Neural crest cell (in vitro differentiated cells): ENCODE measurements at regions not wholly inside any gene's neighbourhood (a gene's known extent, or its start where the extent isn't known, plus 50 kb on each side); places are given as distances from the start of the nearest gene placed in this dataset.

Source experiments
- DNase-seq: peaks from one replicate; pipeline ENCODE4 v3.0.0; 2021; ENCODE audit warnings: low read depth, mixed read lengths, low spot score
- H3K27ac Mint-ChIP-seq: one replicate; pipeline ENCODE4 v1.8.0; 2021; ENCODE audit warnings: mild to moderate bottlenecking, mixed read lengths; ENCODE audit not compliant: unreplicated experiment
- H3K27me3 Mint-ChIP-seq: 2 replicates; pipeline ENCODE4 v1.8.0; 2021; ENCODE audit warnings: low read depth, mild to moderate bottlenecking, mixed read lengths
- H3K36me3 Mint-ChIP-seq: 2 replicates; pipeline ENCODE4 v1.8.0; 2021; ENCODE audit warnings: low read depth, mild to moderate bottlenecking, mixed read lengths
- H3K4me1 Mint-ChIP-seq: 2 replicates; pipeline ENCODE4 v1.8.0; 2021; ENCODE audit warnings: mixed read lengths
- H3K4me3 Mint-ChIP-seq: one replicate; pipeline ENCODE4 v1.8.0; 2021; ENCODE audit warnings: mild to moderate bottlenecking, mixed read lengths
- H3K9me3 Mint-ChIP-seq: 2 replicates; pipeline ENCODE4 v1.8.0; 2021; ENCODE audit warnings: mixed read lengths
- TF ChIP-seq, protein P1 (sequence below): fragments of 200-600 bp; sonication (generic); conservative IDR thresholded peaks from 2 replicates; pipeline ENCODE4 v1.5.0; 2021; ENCODE audit warnings: antibody characterized with exemption, mild to moderate bottlenecking

DNA sequence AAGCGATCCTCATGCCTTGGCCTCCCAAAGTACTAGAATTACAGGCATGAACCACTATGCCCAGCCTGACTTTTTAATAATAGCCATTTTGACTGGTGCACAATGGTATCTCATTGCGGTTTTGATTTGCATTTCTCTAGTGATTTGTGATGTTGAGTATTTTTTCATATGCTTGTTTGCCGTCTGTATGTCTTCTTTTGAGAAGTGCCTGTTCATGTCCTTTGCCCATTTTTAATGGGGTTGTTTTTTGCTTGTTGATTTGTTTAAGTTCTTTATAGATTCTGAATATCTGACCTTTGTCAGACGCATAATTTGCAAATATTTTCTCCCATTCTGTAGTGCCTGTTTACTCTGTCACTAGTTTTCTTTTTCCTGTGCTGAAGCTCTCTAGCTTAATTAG lies 219.2 kb upstream of the CTBP2 start:
- no peak overlapping the region for H3K27ac Mint-ChIP-seq
- DNase-seq, result no peak
- TF ChIP-seq, protein P1, sequence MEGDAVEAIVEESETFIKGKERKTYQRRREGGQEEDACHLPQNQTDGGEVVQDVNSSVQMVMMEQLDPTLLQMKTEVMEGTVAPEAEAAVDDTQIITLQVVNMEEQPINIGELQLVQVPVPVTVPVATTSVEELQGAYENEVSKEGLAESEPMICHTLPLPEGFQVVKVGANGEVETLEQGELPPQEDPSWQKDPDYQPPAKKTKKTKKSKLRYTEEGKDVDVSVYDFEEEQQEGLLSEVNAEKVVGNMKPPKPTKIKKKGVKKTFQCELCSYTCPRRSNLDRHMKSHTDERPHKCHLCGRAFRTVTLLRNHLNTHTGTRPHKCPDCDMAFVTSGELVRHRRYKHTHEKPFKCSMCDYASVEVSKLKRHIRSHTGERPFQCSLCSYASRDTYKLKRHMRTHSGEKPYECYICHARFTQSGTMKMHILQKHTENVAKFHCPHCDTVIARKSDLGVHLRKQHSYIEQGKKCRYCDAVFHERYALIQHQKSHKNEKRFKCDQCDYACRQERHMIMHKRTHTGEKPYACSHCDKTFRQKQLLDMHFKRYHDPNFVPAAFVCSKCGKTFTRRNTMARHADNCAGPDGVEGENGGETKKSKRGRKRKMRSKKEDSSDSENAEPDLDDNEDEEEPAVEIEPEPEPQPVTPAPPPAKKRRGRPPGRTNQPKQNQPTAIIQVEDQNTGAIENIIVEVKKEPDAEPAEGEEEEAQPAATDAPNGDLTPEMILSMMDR, result no peak
- peaks cover 3% of the 10 kb centered on the region for H3K36me3 Mint-ChIP-seq
- peaks cover 24% of the 10 kb centered on the region for H3K9me3 Mint-ChIP-seq
- H3K4me3 Mint-ChIP-seq, result no peak overlapping the region
- H3K27me3 Mint-ChIP-seq, result no peaks in the 10 kb centered on the region
- H3K4me1 Mint-ChIP-seq, result no peaks in the 10 kb centered on the region

DNA sequence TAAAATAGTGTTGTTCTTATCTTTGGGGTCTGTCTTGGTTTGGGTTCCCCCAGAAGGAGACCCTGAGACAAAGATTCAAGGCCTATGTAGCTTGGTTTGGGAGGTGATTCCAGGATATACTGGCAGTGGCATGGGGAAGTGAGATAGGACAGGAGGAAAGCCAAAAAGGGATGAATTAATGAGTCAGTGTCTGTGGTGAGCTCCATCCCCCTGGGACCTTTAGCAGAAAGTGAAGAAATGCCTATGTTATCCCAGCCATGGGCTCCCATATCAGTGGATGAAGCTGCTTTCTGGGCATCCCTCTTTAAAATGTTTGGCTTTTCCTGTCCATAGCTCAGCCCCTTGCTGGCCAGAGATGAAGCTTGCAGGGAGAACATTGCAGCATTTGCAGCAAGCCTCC lies 217.0 kb upstream of the CTBP2 start:
- no peaks in the 10 kb centered on the region for H3K4me1 Mint-ChIP-seq
- TF ChIP-seq, protein P1, result no peak
- peaks cover 3% of the 10 kb centered on the region for H3K36me3 Mint-ChIP-seq
- no peak overlapping the region for H3K4me3 Mint-ChIP-seq
- no peak overlapping the region for H3K27ac Mint-ChIP-seq
- H3K9me3 Mint-ChIP-seq, result peaks cover 18% of the 10 kb centered on the region
- H3K27me3 Mint-ChIP-seq, result no peaks in the 10 kb centered on the region
- DNase-seq, result no peak

DNA sequence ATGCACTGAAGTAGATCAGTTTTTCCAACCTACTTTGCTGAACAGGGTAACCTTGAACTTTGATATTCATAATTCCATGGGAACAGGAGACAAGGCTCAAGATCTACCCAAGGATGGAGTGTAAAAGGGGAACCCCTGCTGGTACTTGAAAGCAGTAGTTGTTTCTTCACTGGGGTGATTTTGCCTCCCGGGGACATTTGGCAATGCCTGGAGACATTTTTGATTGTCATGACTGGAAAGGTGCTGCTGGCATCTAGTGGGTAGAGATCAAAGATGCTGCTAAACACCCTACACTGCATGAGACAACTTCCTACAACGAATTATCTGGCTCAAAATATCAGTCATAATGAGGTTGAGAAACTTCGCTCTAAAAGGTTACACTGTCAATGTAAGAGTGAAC lies 214.8 kb upstream of the CTBP2 start:
- TF ChIP-seq, protein P1, result no peak
- no peak for DNase-seq
- Mint-ChIP-seq H3K27ac (no peak overlapping the region), H3K36me3 (peaks cover 7% of the 10 kb centered on the region), H3K9me3 (peaks cover 15% of the 10 kb centered on the region), H3K4me3 (no peak overlapping the region), H3K4me1 (peaks cover 12% of the 10 kb centered on the region), H3K27me3 (no peaks in the 10 kb centered on the region)

DNA sequence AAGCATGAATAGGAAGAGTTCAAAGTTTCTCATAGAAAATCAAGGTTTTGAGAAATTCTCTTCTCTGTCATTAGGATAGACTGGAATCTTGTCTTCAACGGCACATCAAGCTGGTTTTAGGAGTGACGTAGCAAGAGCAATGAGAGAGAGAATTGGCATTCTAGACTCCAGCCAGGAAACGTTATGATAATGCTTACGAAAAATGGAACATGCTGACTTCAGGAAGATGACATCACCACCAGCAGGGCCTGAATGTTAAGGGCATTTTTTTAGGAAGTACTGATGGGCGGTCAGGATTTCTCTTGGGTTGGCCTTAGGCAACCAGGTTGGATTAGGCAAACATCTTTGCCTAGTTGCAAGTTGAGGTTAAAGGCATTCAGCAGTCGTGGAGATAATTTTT lies 213.2 kb upstream of the CTBP2 start:
- peaks cover 4% of the 10 kb centered on the region for H3K36me3 Mint-ChIP-seq
- no peak overlapping the region for H3K4me3 Mint-ChIP-seq
- DNase-seq, result no peak
- no peak overlapping the region for H3K27ac Mint-ChIP-seq
- no peaks in the 10 kb centered on the region for H3K27me3 Mint-ChIP-seq
- peaks cover 9% of the 10 kb centered on the region for H3K9me3 Mint-ChIP-seq
- H3K4me1 Mint-ChIP-seq, result peaks cover 16% of the 10 kb centered on the region
- TF ChIP-seq, protein P1, result no peak

DNA sequence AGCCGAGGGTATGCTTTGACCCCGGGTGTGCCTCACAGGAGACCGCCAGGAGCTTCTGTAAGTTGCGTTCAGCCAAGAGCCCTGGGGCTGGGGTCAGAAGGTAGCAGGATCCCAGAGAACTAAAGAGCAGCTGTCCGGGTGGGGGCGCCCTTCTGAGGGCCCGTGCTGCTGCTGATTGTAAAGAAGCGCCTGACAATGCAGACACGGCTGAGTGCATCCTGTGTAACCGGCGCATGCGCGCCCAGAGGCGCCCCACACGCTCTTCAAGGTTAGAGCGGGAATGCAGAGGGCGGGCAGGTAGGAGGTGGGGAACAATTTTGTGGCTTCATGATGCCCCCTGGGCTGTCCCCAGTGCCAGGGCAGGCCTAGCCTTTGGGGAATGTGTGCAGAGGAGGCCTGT lies 210.2 kb upstream of the CTBP2 start:
- TF ChIP-seq, protein P1, result peak; percentile 58
- H3K4me1 Mint-ChIP-seq, result peaks cover 16% of the 10 kb centered on the region
- peaks cover 4% of the 10 kb centered on the region for H3K36me3 Mint-ChIP-seq
- DNase-seq, result peak; percentile 66
- peaks cover 5% of the 10 kb centered on the region for H3K9me3 Mint-ChIP-seq
- H3K27me3 Mint-ChIP-seq, result no peaks in the 10 kb centered on the region
- H3K4me3 Mint-ChIP-seq, result no peak overlapping the region
- no peak overlapping the region for H3K27ac Mint-ChIP-seq
